Heart left ventricle (tissue), 13 donors: ENCODE measurements at regions not wholly inside any gene's neighbourhood (a gene's known extent, or its start where the extent isn't known, plus 50 kb on each side); places are given as distances from the start of the nearest gene placed in this dataset.

Experiments used
- CTCF ChIP-seq, 12 donors: fragments of 200-600 bp; sonication (generic) in 4 of 12; IDR thresholded peaks; one replicate each; pipeline versions ENCODE4 v1.5.0 to v1.8.0; 2018 to 2022; ENCODE audit warnings: antibody characterized with exemption in 12 of 12, mild to moderate bottlenecking in 5 of 12
- POLR2A ChIP-seq, 2 donors: fragments of 450-650 bp; IDR thresholded peaks; one replicate each; pipeline ENCODE4 v1.6.1; 2017; ENCODE audit warnings: antibody characterized with exemption in 2 of 2, mild to moderate bottlenecking in 2 of 2, moderate library complexity in 2 of 2
- donor health status: ischemic (EF 13 %, LVEDD 7.1; RV severe dilation, severe dysfunction).
- donor health status: DM: no; HTN: yes; CAD: no.
- donor health status: DM: no; HTN: no; CAD: no.
- donor health status: ischemic (EF 25% LVEDD 6.9; RV normal size, moderate dysfunction).
- donor health status: ischemic (EF 25% LVEDD 5.7; RV mildly dilated, moderate dysfunction).
- donor health status: ischemic (EF 35%, LVEDD 5.7; RV mildly dilated, moderate dysfunction).
- donor health status: nonischemic (EF 11% LVEDD 7.7; RV severe dilation, severe dysfunction).
- donor health status: DM: yes; HTN: yes; CAD: no.
- donor health status: PGD.
- donor health status: ischemic (EF 29% LVEDD 5.4; RV normal size, mild dysfunction).
- donor health status: nonischemic (EF 23%, LVEDD 6.1; RV moderate dilation, normal function).

- TF ChIP-seq POLR2A (IDR thresholded peaks at IDR 0.05), result no peak
- TF ChIP-seq CTCF (IDR thresholded peaks at IDR 0.05), result no peak
These were observed 199.4 kb upstream of the PRSS58 start for GRCh38 chr7:142457146-142457703.
